IMR-90 (cell line): ENCODE measurements at regions not wholly inside any gene's neighbourhood (a gene's known extent, or its start where the extent isn't known, plus 50 kb on each side); places are given as distances from the start of the nearest gene placed in this dataset.

Source experiments
- ATAC-seq: fragments of 200-7000 bp; cut with Tn5 transposase; 2 replicates; pipeline ENCODE4 v1.9.1; 2020; ENCODE audit warnings: low read depth, mild to moderate bottlenecking, moderate library complexity
- BruUV-seq: library from RNA; stranded (reverse); fragments of 400-500 nt; replicated peaks from 2 replicates; lab custom pipeline; 2021; lab: Mats Ljungman, UMichigan
- CTCF ChIA-PET: fragments of 300-600 bp; formaldehyde crosslinking; extraction: SDS; loops from one replicate; lab custom pipeline; 2021; ENCODE audit warnings: antibody characterized with exemption; lab: Yijun Ruan, JAX
- POLR2A ChIA-PET: fragments of 300-600 bp; sonication (Branson Sonifier 250); formaldehyde crosslinking; loops from one replicate; lab custom pipeline; 2022; ENCODE audit warnings: antibody characterized with exemption; ENCODE audit not compliant: unreplicated experiment; lab: Charles Lee
- DNase-seq: peaks from one replicate; pipeline ENCODE4 v3.0.0; 2013
- H2AFZ ChIP-seq: replicated peaks from 2 replicates; pipeline ENCODE3; 2013; ENCODE audit warnings: low read length, mild to moderate bottlenecking; ENCODE audit not compliant: poor library complexity
- H2AK5ac ChIP-seq: 2 replicates; pipeline ENCODE4 v1.6.1; 2013; ENCODE audit warnings: low read depth, low read length, inconsistent platforms
- H2AK9ac ChIP-seq: replicated peaks from 2 replicates; pipeline ENCODE3; 2013; ENCODE audit warnings: mild to moderate bottlenecking, low read depth, low read length, moderate library complexity; ENCODE audit not compliant: poor library complexity
- H2BK120ac ChIP-seq: 2 replicates; pipeline ENCODE4 v1.6.1; 2013; ENCODE audit warnings: low read depth, low read length, inconsistent platforms
- H2BK15ac ChIP-seq: 3 replicates; pipeline ENCODE4 v1.6.1; 2013; ENCODE audit warnings: low read depth, low read length, inconsistent platforms
- H2BK20ac ChIP-seq: 2 replicates; pipeline ENCODE4 v1.6.1; 2013; ENCODE audit warnings: low read depth, mild to moderate bottlenecking, inconsistent platforms, low read length, moderate library complexity
- H2BK5ac ChIP-seq: 2 replicates; pipeline ENCODE4 v1.6.1; 2013; ENCODE audit warnings: mild to moderate bottlenecking, low read depth, low read length, inconsistent platforms; ENCODE audit not compliant: poor library complexity, severe bottlenecking
- H3K14ac ChIP-seq: replicated peaks from 2 replicates; pipeline ENCODE4 v1.6.1; 2013; ENCODE audit warnings: low read depth, low read length, inconsistent platforms
- H3K18ac ChIP-seq: 2 replicates; pipeline ENCODE4 v1.6.1; 2013; ENCODE audit warnings: low read depth, low read length, control low read depth
- H3K23ac ChIP-seq: 2 replicates; pipeline ENCODE4 v1.6.1; 2013; ENCODE audit warnings: low read depth, low read length, inconsistent platforms
- H3K27ac ChIP-seq: 2 replicates; pipeline ENCODE4 v1.5.1; 2013; ENCODE audit warnings: mild to moderate bottlenecking, control low read depth, low read length; ENCODE audit not compliant: insufficient read depth
- H3K27me3 ChIP-seq: 2 replicates; pipeline ENCODE4 v1.6.1; 2013; ENCODE audit warnings: low read length; ENCODE audit not compliant: control insufficient read depth, insufficient read depth
- H3K36me3 ChIP-seq: 2 replicates; pipeline ENCODE4 v1.6.1; 2013; ENCODE audit warnings: low read length, mixed read lengths; ENCODE audit not compliant: control insufficient read depth, insufficient read depth
- H3K4ac ChIP-seq: 2 replicates; pipeline ENCODE4 v1.6.1; 2013; ENCODE audit warnings: low read depth, low read length, inconsistent platforms
- H3K4me1 ChIP-seq: 2 replicates; pipeline ENCODE4 v1.6.1; 2013; ENCODE audit warnings: low read length, mixed read lengths; ENCODE audit not compliant: control insufficient read depth, insufficient read depth
- H3K4me2 ChIP-seq: 2 replicates; pipeline ENCODE4 v1.6.1; 2013; ENCODE audit warnings: low read depth, mild to moderate bottlenecking, control low read depth, low read length, moderate library complexity
- H3K4me3 ChIP-seq: 2 replicates; pipeline ENCODE4 v1.5.1; 2013; ENCODE audit warnings: low read depth, mild to moderate bottlenecking, control low read depth, low read length, moderate library complexity; ENCODE audit not compliant: insufficient read depth
- H3K56ac ChIP-seq: 2 replicates; pipeline ENCODE4 v1.6.1; 2013; ENCODE audit warnings: low read length, inconsistent platforms; ENCODE audit not compliant: insufficient read depth; ENCODE audit errors: extremely low read depth
- H3K79me1 ChIP-seq, 2 experiments: 2 replicates each; pipeline ENCODE4 v1.6.1; 2013; ENCODE audit warnings: low read length in 2 of 2, inconsistent platforms in 1 of 2, low read depth in 1 of 2
- H3K9ac ChIP-seq: 2 replicates; pipeline ENCODE4 v1.6.1; 2013; ENCODE audit warnings: low read depth, low read length, control low read depth
- H3K9me1 ChIP-seq: 2 replicates; pipeline ENCODE4 v1.6.1; 2013; ENCODE audit warnings: low read length, inconsistent platforms; ENCODE audit not compliant: insufficient read depth
- H3K9me3 ChIP-seq: 2 replicates; pipeline ENCODE4 v1.6.1; 2013; ENCODE audit warnings: low read length; ENCODE audit not compliant: control insufficient read depth, insufficient read depth
- H4K20me1 ChIP-seq: 2 replicates; pipeline ENCODE4 v1.6.1; 2013; ENCODE audit warnings: low read length, inconsistent platforms; ENCODE audit not compliant: insufficient read depth
- H4K5ac ChIP-seq: 2 replicates; pipeline ENCODE4 v1.6.1; 2013; ENCODE audit warnings: mild to moderate bottlenecking, low read depth, low read length, control low read depth
- H4K8ac ChIP-seq, 2 experiments: 2 replicates each; pipeline ENCODE4 v1.6.1; 2013; ENCODE audit warnings: low read depth in 2 of 2, low read length in 2 of 2, control low read depth in 1 of 2, inconsistent platforms in 1 of 2
- H4K91ac ChIP-seq: 2 replicates; pipeline ENCODE4 v1.6.1; 2013; ENCODE audit warnings: low read depth, low read length, inconsistent platforms; ENCODE audit not compliant: insufficient read depth
- RFX5 ChIP-seq: IDR thresholded peaks from 2 replicates; pipeline ENCODE4 v1.8.0; 2012; ENCODE audit warnings: low read depth, mild to moderate bottlenecking, low read length, moderate library complexity
- WGBS, 2 experiments: methylation state at CpG; one replicate each; pipeline versions ENCODE4 v1.1.5 to v1.1.7; 2013; ENCODE audit warnings: missing lambda C conversion rate in 2 of 2; ENCODE audit not compliant: insufficient read length in 1 of 2; ENCODE audit errors: extremely low coverage in 2 of 2; 5-methylcytosine and 5-hydroxymethylcytosine counted together
- dilution Hi-C: fragments of 300-500 bp; cut with HindIII; formaldehyde crosslinking; loops from one replicate; pipeline ENCODE4 v1.14.3; 2018; ENCODE audit warnings: low sequenced_read_pairs; ENCODE audit not compliant: unreplicated experiment
- in situ Hi-C: fragments of 300-500 bp; cut with MboI; formaldehyde crosslinking; loops from 3 replicates; pipeline ENCODE4 v1.14.3; 2019; ENCODE audit warnings: low sequenced_read_pairs, inconsistent platforms, mixed read lengths
- intact Hi-C: fragments of 100-400 bp; cut with micrococcal nuclease; formaldehyde crosslinking; loops from 2 replicates; pipeline ENCODE4 v1.10.0; 2022

DNA sequence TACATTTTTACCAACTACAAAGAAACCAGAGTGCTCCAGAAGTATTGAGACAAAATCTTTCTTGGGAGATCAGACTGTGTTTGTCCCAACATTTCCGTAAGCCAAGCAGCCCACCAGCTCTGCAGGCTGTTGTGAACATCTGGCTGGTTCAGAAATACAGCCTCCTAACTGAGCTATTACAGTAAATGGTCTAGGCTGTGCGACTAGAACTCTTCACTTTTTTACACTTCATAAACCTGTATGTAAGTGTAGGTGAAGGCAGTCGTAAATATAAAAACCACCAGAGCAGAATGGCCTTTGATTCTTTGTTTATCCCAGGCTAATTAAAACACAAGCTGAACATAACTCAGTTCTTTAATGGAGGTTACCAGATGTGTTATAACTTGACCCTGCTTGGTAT, 235.3 kb downstream of the ARRDC4 start:
- no peaks in the 10 kb centered on the region for H3K27me3 ChIP-seq
- H3K27ac ChIP-seq, result no peak overlapping the region
- H3K36me3 ChIP-seq, result no peaks in the 10 kb centered on the region
- no peak overlapping the region for H2AK9ac ChIP-seq
- intact Hi-C loops (no loop called here), dilution Hi-C loops (no loop called here), in situ Hi-C loops (no loop called here)
- BruUV-seq, result no TSS peak
- ChIA-PET CTCF (interaction anchor here (1.2 kb wide), 1 partner anchor 17 kb away, joined by 3 read pairs; no protein-coding TSS in a partner anchor), POLR2A (no interaction called here)
- H3K4ac ChIP-seq, result no peak overlapping the region
- no peaks in the 10 kb centered on the region for H3K9me1 ChIP-seq
- no peaks in the 10 kb centered on the region for H3K79me1 ChIP-seq
- H2BK5ac ChIP-seq, result no peak overlapping the region
- H4K20me1 ChIP-seq, result no peaks in the 10 kb centered on the region
- DNase-seq (no peak), ATAC-seq (no peak)
- no peak overlapping the region for H3K4me3 ChIP-seq
- no peak overlapping the region for H3K23ac ChIP-seq
- no peak overlapping the region for H3K18ac ChIP-seq
- H3K14ac ChIP-seq, result no peak overlapping the region
- no peak overlapping the region for H3K9ac ChIP-seq
- H3K9me3 ChIP-seq, result peaks cover 19% of the 10 kb centered on the region
- no peak overlapping the region for H4K5ac ChIP-seq
- H3K56ac ChIP-seq, result no peak overlapping the region
- no peak overlapping the region for H2AK5ac ChIP-seq
- no peak overlapping the region for H4K91ac ChIP-seq
- no peaks in the 10 kb centered on the region for H3K4me1 ChIP-seq
- no peak overlapping the region for H2BK15ac ChIP-seq
- no peak overlapping the region for H3K4me2 ChIP-seq
- no peak overlapping the region for H2AFZ ChIP-seq
- no peak overlapping the region for H4K8ac ChIP-seq
- H2BK120ac ChIP-seq, result no peak overlapping the region
- no peak overlapping the region for H2BK20ac ChIP-seq
- TF ChIP-seq RFX5, result no peak
- WGBS, 2 experiments, result 60% methylated on average over 1 of the region's 3 CpGs; no CpG with 5 or more reads in 1 of the 2 experiments
